ENCODE measurements at regions not wholly inside any gene's neighbourhood (a gene's known extent, or its start where the extent isn't known, plus 50 kb on each side); places are given as distances from the start of the nearest gene placed in this dataset.

DNA sequence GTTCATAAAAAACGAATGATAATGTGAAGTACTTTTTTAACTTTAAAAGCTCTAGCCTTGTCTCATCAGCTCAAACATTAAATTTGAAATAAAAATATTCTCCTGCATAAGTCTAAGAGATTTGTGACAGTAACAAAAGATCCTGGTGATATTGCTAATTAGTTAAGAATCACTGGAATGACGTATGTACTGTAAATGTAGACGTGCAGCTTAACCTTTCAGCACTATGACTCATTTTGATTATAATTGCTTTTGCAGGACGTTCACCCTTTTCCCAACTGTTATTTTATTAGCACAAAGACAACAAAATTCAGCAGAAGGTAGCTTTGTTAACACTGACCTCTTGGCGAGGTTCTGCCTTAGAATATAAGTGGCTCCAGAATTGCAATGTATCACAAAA, 68.6 kb downstream of the TENT5A start:
- TF ChIP-seq, protein P1, sequence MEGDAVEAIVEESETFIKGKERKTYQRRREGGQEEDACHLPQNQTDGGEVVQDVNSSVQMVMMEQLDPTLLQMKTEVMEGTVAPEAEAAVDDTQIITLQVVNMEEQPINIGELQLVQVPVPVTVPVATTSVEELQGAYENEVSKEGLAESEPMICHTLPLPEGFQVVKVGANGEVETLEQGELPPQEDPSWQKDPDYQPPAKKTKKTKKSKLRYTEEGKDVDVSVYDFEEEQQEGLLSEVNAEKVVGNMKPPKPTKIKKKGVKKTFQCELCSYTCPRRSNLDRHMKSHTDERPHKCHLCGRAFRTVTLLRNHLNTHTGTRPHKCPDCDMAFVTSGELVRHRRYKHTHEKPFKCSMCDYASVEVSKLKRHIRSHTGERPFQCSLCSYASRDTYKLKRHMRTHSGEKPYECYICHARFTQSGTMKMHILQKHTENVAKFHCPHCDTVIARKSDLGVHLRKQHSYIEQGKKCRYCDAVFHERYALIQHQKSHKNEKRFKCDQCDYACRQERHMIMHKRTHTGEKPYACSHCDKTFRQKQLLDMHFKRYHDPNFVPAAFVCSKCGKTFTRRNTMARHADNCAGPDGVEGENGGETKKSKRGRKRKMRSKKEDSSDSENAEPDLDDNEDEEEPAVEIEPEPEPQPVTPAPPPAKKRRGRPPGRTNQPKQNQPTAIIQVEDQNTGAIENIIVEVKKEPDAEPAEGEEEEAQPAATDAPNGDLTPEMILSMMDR (IDR thresholded peaks at IDR 0.05), result no peak
- no peak for TF ChIP-seq POLR2AphosphoS5 (IDR thresholded peaks at IDR 0.05; ENCODE audit: insufficient read depth in 1 of 2, low read depth in 1 of 2)
